ENCODE measurements at regions not wholly inside any gene's neighbourhood (a gene's known extent, or its start where the extent isn't known, plus 50 kb on each side); places are given as distances from the start of the nearest gene placed in this dataset.

- DNase-seq, result no peak
Measured at GRCh38 chr2:34353509-34354113, 754.5 kb upstream of the FAM98A start.

GRCh38 chr2:34349527-34349926 is 750.4 kb upstream of the FAM98A start:
- DNase-seq, result no peak

- no peak for DNase-seq
Measured at GRCh38 chr2:34345030-34345429, 745.9 kb upstream of the FAM98A start.

DNA sequence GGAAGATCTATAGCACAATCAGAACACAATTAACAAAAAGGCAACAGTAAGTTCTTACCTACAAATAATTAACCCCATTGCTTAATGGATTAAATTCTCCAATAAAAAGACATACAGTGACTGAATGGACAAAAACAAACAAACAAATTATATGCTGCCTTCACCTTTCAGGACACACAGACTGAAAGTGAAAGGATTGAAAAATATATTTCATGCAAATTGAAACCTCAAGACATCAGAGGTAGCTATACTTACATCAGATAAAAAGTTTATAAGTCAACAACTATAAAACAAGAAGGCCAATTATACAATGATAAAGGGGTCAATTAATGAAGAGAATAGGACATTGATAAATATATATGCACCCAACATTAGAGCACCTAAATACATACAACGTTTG is 741.2 kb upstream of the FAM98A start:
- no peak for DNase-seq

DNA sequence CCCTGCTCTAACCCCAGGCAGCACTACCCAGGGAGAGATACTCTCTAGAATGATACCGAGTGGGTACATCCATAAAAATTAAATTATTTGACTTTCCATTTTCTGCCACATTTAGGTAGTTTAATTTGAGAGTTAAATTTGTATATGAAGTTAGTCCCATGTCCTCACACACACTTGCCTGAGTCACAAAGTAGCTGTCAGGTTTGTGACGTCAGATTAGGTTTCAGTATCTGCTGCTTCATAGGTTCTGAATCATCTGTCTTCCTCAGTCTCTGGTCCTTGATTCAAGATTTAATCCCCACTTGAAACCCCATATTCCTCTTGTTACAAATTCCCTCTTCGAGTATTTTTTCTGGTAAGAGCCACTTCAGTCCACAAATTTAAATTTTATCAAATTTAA is 738.6 kb upstream of the FAM98A start:
- no peak for DNase-seq

DNA sequence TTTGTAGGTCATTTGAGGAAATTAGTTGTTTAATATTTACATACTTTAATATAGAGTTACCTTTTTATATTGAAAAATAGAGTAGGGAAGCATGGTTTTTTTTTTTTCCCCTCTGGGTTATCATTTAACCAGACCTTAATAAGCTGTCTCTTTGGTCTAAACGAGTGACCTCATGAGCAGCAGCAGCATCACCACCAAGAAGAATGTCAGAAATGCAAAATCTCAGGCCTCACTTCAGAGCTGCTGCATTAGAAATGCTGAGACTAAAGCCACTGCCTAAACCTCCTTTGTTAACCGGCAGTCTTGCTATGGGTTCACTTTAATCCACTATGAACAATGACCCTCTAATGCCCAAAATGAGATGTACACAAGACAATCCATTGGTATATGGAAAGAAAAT is 733.7 kb upstream of the FAM98A start:
- no peak for DNase-seq

DNA sequence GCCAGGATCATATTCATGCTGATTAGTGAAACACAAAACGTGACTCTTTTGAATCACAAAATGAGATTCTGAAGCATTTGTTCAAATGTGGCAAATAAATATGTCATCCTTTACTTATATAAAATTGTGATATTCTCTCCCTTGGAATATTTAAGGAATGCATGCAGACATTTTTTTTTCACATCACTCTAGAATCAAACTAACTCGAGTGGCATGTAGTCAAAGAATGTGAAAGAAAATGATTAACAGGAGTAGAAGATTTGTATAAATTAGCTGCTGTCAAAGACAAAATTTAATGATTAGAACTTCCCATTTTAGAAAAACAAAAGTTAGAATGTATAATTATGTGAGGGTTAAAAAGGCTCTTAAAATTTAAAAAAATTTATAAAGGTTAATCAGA is 721.0 kb upstream of the FAM98A start:
- no peak for DNase-seq

DNA sequence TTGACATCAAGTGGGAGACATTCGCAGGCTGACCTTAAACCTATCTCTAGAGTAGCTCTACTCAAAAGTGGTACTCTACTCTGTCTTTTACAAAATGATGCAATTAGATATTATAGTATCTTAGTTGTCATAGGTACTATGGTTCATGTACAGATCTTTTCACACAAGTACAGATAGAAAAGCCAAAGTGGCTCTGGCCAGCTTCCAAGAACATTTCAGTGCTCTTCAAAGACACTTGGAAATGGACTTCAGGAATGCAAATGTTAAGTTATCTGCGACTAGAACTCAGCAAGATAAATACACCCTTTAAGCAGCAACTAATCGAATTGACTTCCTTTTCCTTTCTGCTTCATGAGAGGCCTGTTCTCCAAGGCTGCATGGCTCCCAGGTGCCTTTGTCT is 718.7 kb upstream of the FAM98A start:
- DNase-seq, result no peak

- DNase-seq, result no peak
Measured at GRCh38 chr2:34316788-34317187, 717.7 kb upstream of the FAM98A start.

GRCh38 chr2:34311816-34312215 is 712.7 kb upstream of the FAM98A start:
- no peak for DNase-seq

DNA sequence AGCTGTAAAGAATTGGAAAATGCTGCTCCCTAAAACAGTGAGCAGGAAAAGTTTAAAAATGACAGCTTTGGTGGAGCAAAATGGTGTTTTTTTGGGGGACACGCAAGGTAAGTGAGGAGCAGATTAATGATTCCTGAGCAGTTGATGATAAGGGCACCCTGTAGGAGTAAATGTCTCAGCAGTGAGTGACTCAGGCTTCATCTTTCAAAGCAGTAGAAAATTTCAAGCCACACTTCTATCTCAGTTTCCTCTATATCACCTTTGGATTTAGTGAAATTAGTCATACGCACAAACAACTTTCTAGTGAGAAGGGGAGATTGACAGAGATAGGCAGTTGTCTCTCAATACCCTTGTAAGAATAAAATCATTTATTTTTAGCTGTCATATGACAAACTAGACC is 709.0 kb upstream of the FAM98A start:
- DNase-seq, result no peak

GRCh38 chr2:34307636-34308035 is 708.5 kb upstream of the FAM98A start:
- no peak for DNase-seq

- DNase-seq, result no peak
Measured at GRCh38 chr2:34306745-34307144, 707.6 kb upstream of the FAM98A start.

DNA sequence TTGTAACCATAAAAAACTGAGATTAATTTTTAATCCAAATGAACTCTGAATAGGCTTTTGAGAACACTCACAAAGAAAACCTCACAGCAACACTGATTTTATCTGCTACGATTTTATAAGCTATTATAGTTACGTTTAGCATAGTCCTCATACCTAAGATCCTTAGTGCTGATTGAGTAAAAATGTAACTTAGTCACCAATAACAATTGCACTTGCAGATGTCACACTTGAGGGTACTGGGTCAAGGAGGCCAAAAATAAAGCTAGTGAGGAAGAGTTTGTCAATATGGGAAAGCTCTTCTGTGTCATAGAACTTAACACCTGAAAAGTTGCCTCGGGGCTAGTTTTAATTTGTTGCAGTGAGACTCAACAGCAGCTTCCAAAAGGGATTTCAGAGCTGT is 706.5 kb upstream of the FAM98A start:
- DNase-seq, result no peak

DNA sequence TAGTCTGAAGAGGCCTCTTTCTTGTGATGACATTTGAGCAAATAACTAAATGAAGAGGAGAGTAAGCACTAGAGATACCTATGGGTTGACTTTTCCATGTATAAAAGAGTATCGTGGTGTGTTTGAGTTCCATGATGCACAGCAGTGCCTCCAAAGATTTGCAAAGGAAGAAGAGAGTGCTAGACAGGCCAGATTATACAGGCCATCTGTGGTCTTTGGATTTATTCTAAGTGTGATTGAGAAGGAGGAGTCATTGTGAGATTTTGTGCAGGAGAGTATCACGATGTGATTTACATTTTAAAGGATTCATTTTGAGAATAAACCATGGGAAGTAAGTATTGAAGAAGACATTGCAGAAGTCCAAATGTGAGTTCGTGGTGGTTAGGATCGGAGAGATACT is 695.9 kb upstream of the FAM98A start:
- no peak for DNase-seq

- no peak for DNase-seq
Measured at GRCh38 chr2:34291076-34291475, 692.0 kb upstream of the FAM98A start.

DNA sequence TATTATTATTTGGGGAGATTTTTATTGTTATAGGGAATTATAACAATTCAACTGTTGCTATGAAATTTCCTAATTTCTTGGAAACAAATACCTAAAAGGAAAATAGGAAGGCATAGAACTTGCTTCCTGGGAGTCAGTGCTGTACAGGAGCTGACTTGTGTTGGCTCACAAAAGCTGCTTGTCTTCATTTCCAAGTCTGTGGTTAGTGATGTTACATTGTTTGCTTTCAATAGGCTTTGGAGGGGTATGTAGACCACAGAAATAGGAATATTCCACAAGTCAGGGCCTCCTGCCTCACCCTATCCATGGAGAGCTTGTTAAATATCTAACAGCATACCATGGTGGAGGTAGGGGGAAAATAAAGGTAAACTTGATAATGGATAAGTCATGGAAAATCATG is 688.9 kb upstream of the FAM98A start:
- no peak for DNase-seq

DNA sequence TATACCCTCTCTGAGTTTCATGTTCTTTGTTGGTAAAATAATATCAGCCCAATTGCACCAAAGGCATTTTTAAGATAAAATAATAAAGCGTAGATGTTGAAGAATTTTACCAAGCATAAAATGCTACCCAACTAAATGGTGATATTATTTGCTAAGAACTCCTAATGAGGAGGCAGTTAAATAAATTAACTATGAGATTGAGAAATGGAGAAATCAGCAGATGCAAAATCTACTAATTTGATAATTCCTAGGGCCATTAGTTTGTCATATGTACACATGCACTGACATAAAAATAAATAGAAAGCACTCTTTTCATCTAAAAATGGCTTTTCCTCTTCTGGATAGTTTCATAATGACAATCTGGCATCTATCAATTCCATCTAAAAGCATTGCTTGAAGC is 681.5 kb upstream of the FAM98A start:
- DNase-seq, result no peak

GRCh38 chr2:34266908-34267697 is 668.0 kb upstream of the FAM98A start:
- no peak for DNase-seq

DNA sequence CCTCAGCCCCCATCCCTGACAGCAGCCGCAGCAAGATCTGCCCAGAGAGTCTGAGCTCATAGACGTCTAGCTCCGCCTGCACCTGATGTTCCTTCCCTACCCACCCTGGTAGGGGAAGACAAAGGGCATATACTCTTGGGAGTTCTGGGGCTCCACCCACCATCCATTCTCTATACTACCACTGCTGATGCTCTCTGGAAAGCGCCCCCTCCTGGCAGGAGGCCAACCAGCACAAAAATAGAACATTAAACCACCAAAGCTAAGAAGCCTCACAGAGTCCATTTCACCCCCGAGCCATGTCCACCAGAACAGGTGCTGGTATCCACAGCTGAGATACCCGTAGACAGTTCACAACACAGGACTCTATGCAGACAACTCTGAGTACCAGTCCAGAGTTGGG is 662.6 kb upstream of the FAM98A start:
- DNase-seq, result no peak

DNA sequence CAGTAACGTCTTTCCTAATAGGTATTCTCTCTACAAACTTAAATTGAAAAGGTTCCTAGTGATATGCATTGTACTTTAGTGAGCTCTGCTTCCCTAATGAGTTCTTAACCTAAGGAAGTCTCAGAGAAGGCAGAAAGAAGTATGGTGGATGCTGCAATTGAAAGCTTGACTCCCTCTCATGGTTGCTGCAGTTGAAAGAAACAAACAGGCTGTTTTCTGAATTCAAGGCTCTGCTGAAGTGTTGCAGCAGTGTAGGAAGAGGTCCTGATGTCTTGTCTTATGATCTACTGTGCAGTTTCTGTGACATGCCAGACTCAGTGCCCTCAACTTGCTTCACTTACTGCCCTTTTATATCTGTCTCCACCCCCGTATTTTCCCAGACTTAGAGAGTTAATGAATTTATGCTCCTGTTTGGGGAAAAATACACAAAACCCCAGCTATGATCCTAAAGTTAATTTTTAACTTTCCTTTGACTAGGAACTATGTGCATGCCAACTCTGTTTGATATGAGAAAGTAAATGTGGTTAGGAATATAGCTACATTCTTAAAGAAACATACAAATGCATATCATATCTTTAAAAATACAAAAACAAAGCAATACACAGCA is 655.3 kb upstream of the FAM98A start:
- no peak for DNase-seq

DNA sequence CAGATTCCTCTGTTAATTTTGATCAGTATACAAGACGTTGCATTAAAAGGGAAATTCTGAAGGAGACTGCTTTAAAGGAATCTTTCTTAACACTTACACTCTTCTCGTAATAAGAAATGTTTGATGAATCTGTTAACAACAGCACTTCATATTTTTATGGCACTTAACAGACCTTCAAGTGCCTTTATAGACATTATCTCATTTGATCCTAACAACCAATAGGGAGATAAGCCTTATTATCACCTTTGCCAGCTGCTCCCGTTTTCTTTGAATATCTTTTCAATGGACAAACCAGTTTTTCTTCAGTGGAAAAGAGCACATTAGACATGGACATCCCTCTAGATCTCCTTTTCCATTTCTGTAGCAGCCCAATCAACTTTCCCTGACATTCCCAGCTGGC is 653.0 kb upstream of the FAM98A start:
- no peak for DNase-seq

- no peak for DNase-seq
Measured at GRCh38 chr2:34251578-34251977, 652.5 kb upstream of the FAM98A start.

- DNase-seq, result no peak
Measured at GRCh38 chr2:34244195-34244594, 645.1 kb upstream of the FAM98A start.

DNA sequence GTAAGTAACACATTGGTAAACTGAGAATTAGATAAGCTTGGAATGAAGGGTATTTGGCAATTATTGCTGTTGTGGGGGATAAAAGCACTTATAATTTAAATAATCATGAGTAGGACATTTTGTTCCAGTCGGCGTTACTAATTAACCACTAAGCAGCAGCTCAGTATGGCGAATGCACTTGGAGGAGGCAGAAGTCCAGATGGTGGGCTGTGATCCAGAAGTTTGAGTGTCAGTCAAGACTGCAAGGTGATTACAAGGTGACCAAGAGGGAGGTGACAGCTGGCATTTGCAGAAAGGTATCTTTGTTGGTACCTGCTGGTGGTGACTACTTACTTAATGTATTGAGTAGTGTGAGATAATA is 643.6 kb upstream of the FAM98A start:
- DNase-seq, result no peak

Data from NCI-H2081 (cell line).